Mesenchymal stem cell (in vitro differentiated cells and primary cell): ENCODE measurements at regions not wholly inside any gene's neighbourhood (a gene's known extent, or its start where the extent isn't known, plus 50 kb on each side); places are given as distances from the start of the nearest gene placed in this dataset.

ENCODE experiments used
- DNase-seq: peaks from one replicate; pipeline ENCODE4 v3.0.0-alpha.2; 2013
- H2AFZ ChIP-seq: one replicate; pipeline ENCODE4 v1.6.1; 2013; ENCODE audit warnings: low read depth, mild to moderate bottlenecking, control low read depth, inconsistent platforms, low read length, moderate library complexity
- H2AK5ac ChIP-seq: 2 replicates; pipeline ENCODE4 v1.6.1; 2013; ENCODE audit warnings: low read length, moderate library complexity, mild to moderate bottlenecking, inconsistent platforms; ENCODE audit not compliant: severe bottlenecking
- H2BK120ac ChIP-seq: one replicate; pipeline ENCODE4 v1.6.1; 2013; ENCODE audit warnings: low read depth, mild to moderate bottlenecking, inconsistent platforms, low read length, moderate library complexity
- H2BK12ac ChIP-seq, 2 experiments: one replicate each; pipeline ENCODE4 v1.6.1; 2013; ENCODE audit warnings: inconsistent platforms in 2 of 2, low read length in 2 of 2, mild to moderate bottlenecking in 2 of 2, moderate library complexity in 2 of 2, control low read depth in 1 of 2
- H2BK15ac ChIP-seq: one replicate; pipeline ENCODE4 v1.6.1; 2013; ENCODE audit warnings: mild to moderate bottlenecking, low read depth, inconsistent platforms; ENCODE audit not compliant: poor library complexity, severe bottlenecking
- H2BK5ac ChIP-seq: 2 replicates; pipeline ENCODE4 v1.6.1; 2013; ENCODE audit warnings: low read depth, mild to moderate bottlenecking, low read length, control low read depth, inconsistent platforms; ENCODE audit not compliant: poor library complexity, severe bottlenecking
- H3K14ac ChIP-seq, 2 experiments: one replicate each; pipeline ENCODE4 v1.6.1; 2013; ENCODE audit warnings: inconsistent platforms in 2 of 2, low read length in 2 of 2, control low read depth in 1 of 2, mild to moderate bottlenecking in 1 of 2, moderate library complexity in 1 of 2
- H3K18ac ChIP-seq, 2 experiments: one replicate each; pipeline ENCODE4 v1.6.1; 2013; ENCODE audit warnings: inconsistent platforms in 2 of 2, low read length in 2 of 2, control low read depth in 1 of 2, low read depth in 1 of 2, mild to moderate bottlenecking in 1 of 2
- H3K23ac ChIP-seq, 2 experiments: one replicate each; pipeline ENCODE4 v1.6.1; 2013; ENCODE audit warnings: inconsistent platforms in 2 of 2, low read length in 2 of 2, mild to moderate bottlenecking in 2 of 2, moderate library complexity in 2 of 2, control low read depth in 1 of 2
- H3K27ac ChIP-seq: 2 replicates; pipeline ENCODE4 v1.5.1; 2013; ENCODE audit warnings: mild to moderate bottlenecking, moderate library complexity, low read length, control low read depth, inconsistent platforms; ENCODE audit not compliant: poor library complexity, severe bottlenecking
- H3K27me3 ChIP-seq, 2 experiments: 2 replicates each; pipeline versions ENCODE4 v1.6.1 to v1.7.0; 2013; ENCODE audit warnings: low read length in 2 of 2, mild to moderate bottlenecking in 2 of 2, moderate library complexity in 2 of 2, control low read depth in 1 of 2, inconsistent platforms in 1 of 2; ENCODE audit not compliant: control insufficient read depth in 1 of 2, insufficient read depth in 1 of 2
- H3K36me3 ChIP-seq, 2 experiments: 2 replicates each; pipeline versions ENCODE4 v1.6.1 to v1.7.0; 2013; ENCODE audit warnings: low read length in 2 of 2, control low read depth in 1 of 2, inconsistent platforms in 1 of 2, low read depth in 1 of 2, mild to moderate bottlenecking in 1 of 2; ENCODE audit not compliant: insufficient read depth in 2 of 2, control insufficient read depth in 1 of 2
- H3K4ac ChIP-seq, 2 experiments: one replicate each; pipeline ENCODE4 v1.6.1; 2013; ENCODE audit warnings: inconsistent platforms in 2 of 2, low read length in 2 of 2, mild to moderate bottlenecking in 2 of 2, moderate library complexity in 2 of 2, control low read depth in 1 of 2, low read depth in 1 of 2
- H3K4me1 ChIP-seq: 2 replicates; pipeline ENCODE4 v1.6.1; 2013; ENCODE audit warnings: low read depth, low read length, control low read depth; ENCODE audit not compliant: control insufficient read depth, insufficient read depth
- H3K4me2 ChIP-seq: 2 replicates; pipeline ENCODE4 v1.6.1; 2013; ENCODE audit warnings: low read length, mild to moderate bottlenecking, inconsistent platforms; ENCODE audit not compliant: poor library complexity, severe bottlenecking
- H3K4me3 ChIP-seq, 2 experiments: 2 replicates each; pipeline versions ENCODE4 v1.5.1 to v1.7.0; 2013; ENCODE audit warnings: low read length in 2 of 2, mild to moderate bottlenecking in 2 of 2, control low read depth in 1 of 2, low read depth in 1 of 2; ENCODE audit not compliant: insufficient read depth in 1 of 2
- H3K79me1 ChIP-seq: replicated peaks from 2 replicates; pipeline ENCODE4 v1.6.1; 2013; ENCODE audit warnings: mild to moderate bottlenecking, control low read depth, low read length, inconsistent platforms; ENCODE audit not compliant: poor library complexity, severe bottlenecking
- H3K9ac ChIP-seq: 2 replicates; pipeline ENCODE4 v1.7.0; 2013; ENCODE audit warnings: mild to moderate bottlenecking, low read length, moderate library complexity
- H3K9me3 ChIP-seq: 2 replicates; pipeline ENCODE4 v1.7.0; 2013; ENCODE audit warnings: mild to moderate bottlenecking, low read length; ENCODE audit not compliant: control insufficient read depth
- H4K8ac ChIP-seq: one replicate; pipeline ENCODE4 v1.6.1; 2013; ENCODE audit warnings: inconsistent platforms, mild to moderate bottlenecking, low read length, moderate library complexity
- H4K91ac ChIP-seq: one replicate; pipeline ENCODE4 v1.6.1; 2013; ENCODE audit warnings: mild to moderate bottlenecking, low read length, inconsistent platforms
- WGBS: methylation state at CpG from one replicate; pipeline ENCODE4 v1.1.7; 2013; ENCODE audit warnings: mixed read lengths; 5-methylcytosine and 5-hydroxymethylcytosine counted together

- peak overlapping the region in 1 of 2 experiments; percentile 71 for H3K18ac ChIP-seq
- 87% methylated on average over 19 of the region's 27 CpGs for WGBS
- DNase-seq = no peak
Measured at GRCh38 chr2:128370468-128371247, 52.0 kb upstream of the HS6ST1 start.

GRCh38 chr2:128371248-128371630, 52.6 kb upstream of the HS6ST1 start:
- H2BK5ac ChIP-seq = no peak overlapping the region
- H3K9ac ChIP-seq = no peak overlapping the region
- peaks cover 50% of the 10 kb centered on the region for H3K4me1 ChIP-seq
- no peak overlapping the region for H3K23ac ChIP-seq
- DNase-seq = no peak
- no peak overlapping the region for H2BK120ac ChIP-seq
- no peak overlapping the region for H4K8ac ChIP-seq
- no peak overlapping the region for H3K14ac ChIP-seq
- no peak overlapping the region for H3K4me2 ChIP-seq
- no peaks in the 10 kb centered on the region for H3K36me3 ChIP-seq
- no peaks in the 10 kb centered on the region for H3K27me3 ChIP-seq
- H4K91ac ChIP-seq = no peak overlapping the region
- H3K9me3 ChIP-seq = no peaks in the 10 kb centered on the region
- no peak overlapping the region for H3K4me3 ChIP-seq
- no peaks in the 10 kb centered on the region for H3K79me1 ChIP-seq
- no peak overlapping the region for H2BK15ac ChIP-seq
- H3K18ac ChIP-seq = peak overlapping the region in 1 of 2 experiments; percentile 71
- 93% methylated on average over 6 of the region's 8 CpGs for WGBS
- H2AFZ ChIP-seq = no peak overlapping the region
- no peak overlapping the region for H3K27ac ChIP-seq
- H2AK5ac ChIP-seq = peak overlapping the region; percentile 37
- H3K4ac ChIP-seq = peak overlapping the region in 1 of 2 experiments; percentile 8
- H2BK12ac ChIP-seq = peak overlapping the region; percentile 18 to 54

More at GRCh38 chr2:128370468-128371247, 52.0 kb upstream of the HS6ST1 start:
- no peak overlapping the region for H3K4me2 ChIP-seq
- H4K91ac ChIP-seq = no peak overlapping the region
- H3K23ac ChIP-seq = no peak overlapping the region
- H3K36me3 ChIP-seq = no peaks in the 10 kb centered on the region
- H2BK12ac ChIP-seq = peak overlapping the region; percentile 29 to 65
- no peak overlapping the region for H4K8ac ChIP-seq
- no peak overlapping the region for H2BK120ac ChIP-seq
- H3K27me3 ChIP-seq = no peaks in the 10 kb centered on the region
- peak overlapping the region in 1 of 2 experiments; percentile 62 for H3K14ac ChIP-seq
- H3K27ac ChIP-seq = no peak overlapping the region
- H2AK5ac ChIP-seq = peak overlapping the region; percentile 37
- peak overlapping the region in 1 of 2 experiments; percentile 11 for H3K4ac ChIP-seq
- peaks cover 50% of the 10 kb centered on the region for H3K4me1 ChIP-seq
- no peak overlapping the region for H2AFZ ChIP-seq
- no peaks in the 10 kb centered on the region for H3K79me1 ChIP-seq
- peak overlapping the region; percentile 74 for H2BK15ac ChIP-seq
- no peaks in the 10 kb centered on the region for H3K9me3 ChIP-seq
- H2BK5ac ChIP-seq = no peak overlapping the region
- H3K4me3 ChIP-seq = no peak overlapping the region
- H3K9ac ChIP-seq = no peak overlapping the region

- Histone ChIP-seq H4K91ac (no peak overlapping the region), H3K9me3 (no peaks in the 10 kb centered on the region), H2AK5ac (peak overlapping the region; percentile 55), H2BK120ac (no peak overlapping the region), H3K23ac (no peak overlapping the region), H2AFZ (no peak overlapping the region), H3K4me3 (no peak overlapping the region), H3K4me1 (peaks cover 48% of the 10 kb centered on the region), H3K79me1 (no peaks in the 10 kb centered on the region), H3K27me3 (no peaks in the 10 kb centered on the region), H3K4me2 (no peak overlapping the region), H3K18ac (peak overlapping the region in 1 of 2 experiments; percentile 67), H3K9ac (no peak overlapping the region), H3K27ac (no peak overlapping the region), H2BK15ac (peak overlapping the region; percentile 88), H4K8ac (no peak overlapping the region), H3K14ac (no peak overlapping the region), H2BK5ac (no peak overlapping the region), H3K4ac (peak overlapping the region in 1 of 2 experiments; percentile 65), H2BK12ac (peak overlapping the region in 1 of 2 experiments; percentile 95), H3K36me3 (no peaks in the 10 kb centered on the region)
- WGBS = 98% methylated on average over 11 of the region's 11 CpGs
- no peak for DNase-seq
Measured at GRCh38 chr2:128371648-128372345, 53.1 kb upstream of the HS6ST1 start.
